Body of pancreas (tissue), 4 donors: ENCODE measurements at regions not wholly inside any gene's neighbourhood (a gene's known extent, or its start where the extent isn't known, plus 50 kb on each side); places are given as distances from the start of the nearest gene placed in this dataset.

ENCODE experiments used
- ATAC-seq: fragments of 150-250 bp; one replicate; pipeline ENCODE4 v1.9.1; 2016
- DNase-seq, 4 donors: peaks; one replicate each; pipeline ENCODE4 v3.0.0-alpha.2; 2019
- H3K27ac ChIP-seq, 4 donors: fragments of 200-600 bp; sonication (generic); 1 replicate in 3 of 4; 2 replicates in 1 of 4; pipeline versions ENCODE4 v1.5.1 to v1.6.1; 2016 to 2019; ENCODE audit warnings: mild to moderate bottlenecking in 1 of 4, mixed read lengths in 1 of 4, moderate library complexity in 1 of 4
- H3K27me3 ChIP-seq, 2 donors: fragments of 200-600 bp; sonication (generic); one replicate each; pipeline ENCODE4 v1.6.0; 2016; ENCODE audit warnings: mild to moderate bottlenecking in 1 of 2
- H3K36me3 ChIP-seq, 2 donors: fragments of 200-600 bp; sonication (generic); replicated peaks in 1 of 2; 2 replicates each; pipeline ENCODE4 v1.5.1; 2016; ENCODE audit warnings: low read depth in 2 of 2; ENCODE audit not compliant: insufficient read depth in 1 of 2
- H3K4me1 ChIP-seq: fragments of 200-600 bp; sonication (generic); one replicate; pipeline ENCODE4 v1.6.0; 2016
- H3K4me3 ChIP-seq, 2 donors: fragments of 200-600 bp; sonication (generic); 1 replicate in 1 of 2; 2 replicates in 1 of 2; pipeline ENCODE4 v1.5.1; 2016 to 2019
- H3K9me3 ChIP-seq, 3 donors: fragments of 200-600 bp; sonication (generic); 1 replicate in 2 of 3; 2 replicates in 1 of 3; pipeline ENCODE4 v1.5.1; 2016
- CTCF ChIP-seq, 7 experiments: fragments of 450-650 bp in 4 of 7; fragments of 200-600 bp in 3 of 7; sonication (generic) in 3 of 7; IDR thresholded peaks; one replicate each; pipeline ENCODE4 v1.5.1; 2016 to 2019; ENCODE audit warnings: antibody characterized with exemption in 7 of 7
- POLR2A ChIP-seq, 3 donors: fragments of 450-650 bp; IDR thresholded peaks; one replicate each; pipeline ENCODE4 v1.6.1; 2016; ENCODE audit warnings: antibody characterized with exemption in 3 of 3, mild to moderate bottlenecking in 2 of 3
- WGBS, 2 donors: methylation state at CpG; one replicate each; pipeline ENCODE4 v1.1.5; 2017; 5-methylcytosine and 5-hydroxymethylcytosine counted together
- intact Hi-C: fragments of 100-400 bp; cut with DNase I; formaldehyde crosslinking; loops from one replicate; pipeline ENCODE4 v1.15.1; 2023

- no peak overlapping the region for H3K4me3 ChIP-seq
- H3K27ac ChIP-seq, result no peak overlapping the region
- H3K9me3 ChIP-seq, result no peaks in the 10 kb centered on the region
- intact Hi-C loops, result no loop called here
- H3K36me3 ChIP-seq, result no peaks in the 10 kb centered on the region
- ATAC-seq, result no peak
- H3K27me3 ChIP-seq, result no peaks in the 10 kb centered on the region
- H3K4me1 ChIP-seq, result no peaks in the 10 kb centered on the region
- no peak for DNase-seq
- TF ChIP-seq POLR2A (IDR thresholded peaks at IDR 0.05) (no peak), CTCF (IDR thresholded peaks at IDR 0.05) (no peak)
Observed at GRCh38 chr5:98066910-98067309, 706.6 kb upstream of the RGMB start.

DNA sequence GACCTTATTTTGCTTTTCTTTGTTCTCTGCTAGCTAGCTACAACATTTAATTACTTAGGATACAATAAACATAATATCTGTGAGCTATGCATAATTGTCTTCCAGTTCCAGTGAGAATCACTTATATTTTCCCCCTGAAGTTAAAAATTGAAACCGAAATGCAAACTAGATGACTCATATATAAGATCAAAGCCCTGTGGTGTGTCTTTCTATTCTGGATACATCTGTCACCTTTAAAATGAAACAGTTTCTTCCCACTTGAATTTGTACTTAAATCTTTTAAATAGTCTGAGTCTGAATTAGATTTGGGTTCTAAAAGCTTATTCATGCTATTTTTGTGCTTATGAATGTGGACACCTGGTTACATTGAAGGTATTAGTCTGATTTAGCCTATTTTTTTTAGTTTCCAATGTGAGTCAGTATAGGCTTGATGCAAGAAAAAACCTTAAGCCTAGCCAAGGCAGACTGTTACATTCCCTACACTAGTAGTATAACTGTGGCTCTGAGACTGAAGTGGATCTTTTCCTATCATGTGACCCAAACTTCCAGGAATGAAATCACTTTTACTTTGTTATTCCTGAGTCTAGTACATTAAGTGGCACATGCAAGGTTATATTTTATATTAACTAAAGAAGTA lies 703.5 kb upstream of the RGMB start:
- no peak overlapping the region for H3K27ac ChIP-seq
- TF ChIP-seq CTCF (IDR thresholded peaks at IDR 0.05) (no peak), POLR2A (IDR thresholded peaks at IDR 0.05) (no peak)
- no peaks in the 10 kb centered on the region for H3K4me1 ChIP-seq
- H3K4me3 ChIP-seq, result no peak overlapping the region
- H3K27me3 ChIP-seq, result no peaks in the 10 kb centered on the region
- DNase-seq, result no peak
- no peaks in the 10 kb centered on the region for H3K36me3 ChIP-seq
- intact Hi-C loops, result no loop called here
- no peak for ATAC-seq
- no peaks in the 10 kb centered on the region for H3K9me3 ChIP-seq
- WGBS, 2 donors, result 80 to 84% methylated on average over 1 of the region's 1 CpG

- no peak for ATAC-seq
- Histone ChIP-seq H3K27me3 (no peaks in the 10 kb centered on the region), H3K27ac (no peak overlapping the region), H3K9me3 (no peaks in the 10 kb centered on the region), H3K4me1 (no peaks in the 10 kb centered on the region), H3K36me3 (no peaks in the 10 kb centered on the region), H3K4me3 (no peak overlapping the region)
- TF ChIP-seq CTCF (IDR thresholded peaks at IDR 0.05) (no peak), POLR2A (IDR thresholded peaks at IDR 0.05) (no peak)
- intact Hi-C loops, result no loop called here
- DNase-seq, result no peak
- 87 to 91% methylated on average over 3 of the region's 3 CpGs for WGBS, 2 donors
Observed at GRCh38 chr5:98072921-98073320, 700.5 kb upstream of the RGMB start.

DNA sequence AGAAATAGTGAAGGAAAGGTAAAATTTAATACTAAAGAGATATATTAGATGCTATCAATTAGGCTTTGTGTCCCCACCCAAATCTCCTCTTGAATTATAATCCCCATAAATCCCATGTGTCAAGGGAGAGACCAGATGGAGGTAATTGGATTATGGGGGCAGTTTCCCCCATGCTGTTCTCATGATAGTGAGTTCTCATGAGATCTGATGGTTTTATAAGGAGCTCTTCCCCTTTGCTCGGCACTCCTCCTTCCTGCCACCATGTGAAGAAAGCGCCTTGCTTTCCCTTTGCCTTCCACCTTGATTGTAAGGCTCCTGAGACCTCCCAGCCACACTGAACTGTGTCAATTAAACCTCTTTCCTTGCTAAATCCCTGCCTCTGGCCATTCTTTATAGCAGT lies 697.0 kb upstream of the RGMB start:
- no peak for TF ChIP-seq POLR2A (IDR thresholded peaks at IDR 0.05)
- no peak for TF ChIP-seq CTCF (IDR thresholded peaks at IDR 0.05)
- H3K27ac ChIP-seq, result no peak overlapping the region
- no peaks in the 10 kb centered on the region for H3K4me1 ChIP-seq
- H3K9me3 ChIP-seq, result no peaks in the 10 kb centered on the region
- WGBS, 2 donors, result 55 to 81% methylated on average over 2 of the region's 2 CpGs
- no peak for ATAC-seq
- intact Hi-C loops, result no loop called here
- H3K27me3 ChIP-seq, result no peaks in the 10 kb centered on the region
- no peaks in the 10 kb centered on the region for H3K36me3 ChIP-seq
- DNase-seq, result no peak
- no peak overlapping the region for H3K4me3 ChIP-seq

- H3K4me3 ChIP-seq, result no peak overlapping the region
- 91 to 98% methylated on average over 4 of the region's 4 CpGs for WGBS, 2 donors
- no peak overlapping the region for H3K27ac ChIP-seq
- no peaks in the 10 kb centered on the region for H3K36me3 ChIP-seq
- ATAC-seq, result no peak
- H3K9me3 ChIP-seq, result no peaks in the 10 kb centered on the region
- TF ChIP-seq CTCF (IDR thresholded peaks at IDR 0.05), result no peak
- no peak for TF ChIP-seq POLR2A (IDR thresholded peaks at IDR 0.05)
- DNase-seq, result no peak
- intact Hi-C loops, result no loop called here
- no peaks in the 10 kb centered on the region for H3K27me3 ChIP-seq
- no peaks in the 10 kb centered on the region for H3K4me1 ChIP-seq
Observed at GRCh38 chr5:98085593-98085992, 687.9 kb upstream of the RGMB start.
